ENCODE measurements at regions not wholly inside any gene's neighbourhood (a gene's known extent, or its start where the extent isn't known, plus 50 kb on each side); places are given as distances from the start of the nearest gene placed in this dataset.
"Not testable (repeated sequence)": the region's sequence is repeated elsewhere in the genome, so short reads cannot be mapped to it uniquely, and the experiment has no call there.

DNA sequence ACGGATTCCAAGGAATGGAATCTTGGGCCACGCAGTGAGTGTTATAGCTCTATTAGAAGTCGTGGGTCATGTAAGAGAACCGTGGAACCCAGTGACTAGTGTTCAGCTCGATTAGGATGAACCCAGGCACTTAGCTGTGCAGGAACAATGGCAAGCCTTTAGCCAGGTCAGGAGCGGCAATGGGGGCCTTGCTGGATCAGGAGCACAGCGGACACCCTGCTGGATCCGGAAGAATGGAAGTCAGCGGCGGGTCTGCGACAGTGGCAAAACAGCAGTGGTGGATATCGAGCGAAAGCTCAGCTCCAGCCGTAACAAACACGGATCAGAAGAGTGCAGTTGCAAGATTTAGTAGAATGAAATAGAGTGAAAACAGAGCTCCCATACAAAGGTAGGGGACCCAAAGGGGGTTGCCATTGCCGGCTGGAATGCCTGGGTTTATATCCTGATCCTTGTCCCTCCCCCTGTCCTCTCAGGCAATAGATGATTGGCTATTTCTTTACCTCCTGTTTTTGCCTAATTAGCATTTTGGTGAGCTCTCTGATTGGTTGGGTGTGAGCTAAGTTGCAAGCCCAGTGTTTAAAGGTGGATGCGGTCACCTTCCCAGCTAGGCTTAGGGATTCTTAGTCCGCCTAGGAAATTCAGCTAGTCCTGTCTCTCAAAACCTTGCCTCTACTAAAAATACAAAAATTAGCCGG, 618.3 kb upstream of the CBLB start:
- not testable (repeated sequence) for DNase-seq

- DNase-seq, result no peak
These were observed 619.5 kb upstream of the CBLB start for GRCh38 chr3:106488331-106488730.

DNA sequence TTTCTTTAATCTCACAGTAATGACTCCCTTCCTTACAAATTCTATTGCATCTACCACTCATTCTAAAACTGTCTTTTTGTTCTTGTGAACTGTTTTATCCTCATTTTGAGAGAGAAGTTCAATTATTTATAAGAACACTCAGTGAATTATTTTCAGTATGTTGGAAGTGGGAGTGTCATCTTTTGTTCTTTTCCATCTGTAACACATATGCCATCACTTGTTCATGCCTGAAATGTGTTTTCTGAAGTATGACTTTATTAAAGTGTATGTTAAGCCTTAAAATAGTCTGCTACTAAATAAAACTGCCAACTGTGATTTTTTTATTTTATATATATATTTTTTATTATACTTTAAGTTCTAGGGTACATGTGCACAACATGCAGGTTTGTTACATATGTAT, 623.0 kb upstream of the CBLB start:
- DNase-seq, result no peak

GRCh38 chr3:106508331-106508893, 639.6 kb upstream of the CBLB start:
- DNase-seq, result no peak

- no peak for DNase-seq
These were observed 641.4 kb upstream of the CBLB start for GRCh38 chr3:106510206-106510605.

DNA sequence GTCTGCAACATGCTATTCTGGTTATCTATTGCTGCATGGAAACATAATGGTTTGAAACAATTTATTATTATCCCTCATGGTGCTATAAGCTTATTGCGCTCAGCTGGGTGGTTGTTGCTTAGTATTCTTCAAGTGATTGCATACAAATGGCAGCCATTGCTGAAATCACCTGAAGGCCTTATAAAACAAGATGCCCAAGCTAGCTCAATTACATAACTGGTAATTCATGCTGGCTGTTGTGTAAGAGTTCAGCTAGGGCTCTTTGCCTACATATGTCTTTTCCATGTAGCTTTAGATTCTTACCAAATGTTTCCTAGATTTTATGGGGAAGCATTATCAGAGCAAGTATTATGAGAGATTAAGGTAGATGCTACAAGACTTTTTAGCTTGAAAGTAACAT, 644.0 kb upstream of the CBLB start:
- no peak for DNase-seq

DNA sequence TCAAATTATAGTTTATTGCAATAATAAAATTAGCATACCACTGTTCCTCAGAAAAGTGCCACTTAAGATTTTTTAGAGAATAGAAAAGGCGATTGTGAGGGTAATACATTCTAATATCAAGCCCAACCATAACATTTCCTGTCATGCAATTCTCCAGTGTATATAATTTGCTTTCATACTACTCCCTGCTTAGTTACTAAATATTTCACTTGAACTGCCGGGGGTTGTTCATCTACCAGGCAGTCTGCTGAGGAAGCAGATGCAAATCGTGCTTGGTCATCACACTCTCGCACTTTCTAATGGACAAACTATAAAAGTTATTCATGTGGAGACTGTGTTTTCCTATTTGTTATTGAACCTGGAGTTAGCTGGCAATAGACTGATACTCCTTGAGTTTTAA, 645.6 kb upstream of the CBLB start:
- no peak for DNase-seq

GRCh38 chr3:106518516-106518915, 649.7 kb upstream of the CBLB start:
- peak; percentile 3 for DNase-seq

DNA sequence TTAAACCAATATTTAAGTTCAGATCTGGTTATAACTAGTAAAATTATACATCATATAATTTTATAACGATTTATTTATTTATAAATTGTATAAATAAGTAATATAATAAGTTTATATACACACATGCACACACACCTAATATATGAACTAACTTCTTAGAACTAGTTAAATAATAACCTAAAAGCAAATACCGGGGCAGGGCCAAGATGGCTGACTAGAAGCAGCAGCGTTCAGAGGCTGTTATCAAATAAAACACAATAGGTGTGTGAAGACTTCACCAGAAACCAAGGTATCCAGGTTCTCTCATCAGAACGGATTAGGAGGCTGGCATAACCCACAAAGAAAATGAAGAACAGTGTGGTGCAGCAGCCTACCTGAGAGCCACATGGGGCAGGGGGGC, 653.6 kb upstream of the CBLB start:
- no peak for DNase-seq

- no peak for DNase-seq
These were observed 660.1 kb upstream of the CBLB start for GRCh38 chr3:106528932-106529331.

DNA sequence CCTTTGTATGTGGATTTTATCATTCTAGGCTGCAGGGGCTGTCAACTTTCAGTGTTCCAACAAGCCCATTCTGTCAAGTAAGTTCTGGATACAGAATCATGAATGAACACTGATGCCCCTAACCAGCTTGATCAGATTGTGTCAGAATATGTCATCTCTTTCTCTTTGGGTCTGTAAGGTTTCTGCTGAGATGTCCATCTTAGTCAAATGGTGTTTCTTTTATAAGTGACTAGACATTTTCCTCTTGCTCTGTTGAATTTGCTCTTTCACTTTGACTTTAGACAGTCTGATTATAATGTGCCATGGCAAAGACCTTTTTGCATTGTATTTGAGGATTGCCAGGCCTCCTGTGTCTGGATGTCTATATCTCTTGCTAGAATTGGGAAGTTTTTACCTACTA, 660.9 kb upstream of the CBLB start:
- no peak for DNase-seq

DNA sequence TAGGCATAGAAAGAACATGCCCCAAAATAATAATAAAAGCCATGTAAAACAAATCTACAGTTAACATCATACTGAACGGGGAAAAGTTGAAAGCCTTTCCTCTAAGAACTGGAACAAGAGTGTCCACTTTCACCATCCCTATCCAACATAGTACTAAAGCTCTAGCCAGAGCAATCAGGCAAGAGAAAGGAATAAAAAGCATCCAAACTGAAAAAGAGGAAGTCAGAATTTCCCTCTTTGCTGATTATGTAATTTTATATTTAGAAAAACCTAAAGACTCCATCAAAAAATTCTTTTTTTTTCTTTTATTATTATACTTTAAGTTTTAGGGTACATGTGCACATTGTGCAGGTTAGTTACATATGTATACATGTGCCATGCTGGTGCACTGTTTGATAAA, 661.6 kb upstream of the CBLB start:
- no peak for DNase-seq

- not testable (repeated sequence) for DNase-seq
These were observed 663.0 kb upstream of the CBLB start for GRCh38 chr3:106531771-106532329.

- no peak for DNase-seq
These were observed 664.4 kb upstream of the CBLB start for GRCh38 chr3:106533093-106533787.

GRCh38 chr3:106533788-106534160, 665.0 kb upstream of the CBLB start:
- DNase-seq, result no peak

GRCh38 chr3:106534206-106534605, 665.4 kb upstream of the CBLB start:
- no peak for DNase-seq

GRCh38 chr3:106540743-106541142, 671.9 kb upstream of the CBLB start:
- no peak for DNase-seq

- DNase-seq, result no peak
These were observed 673.4 kb upstream of the CBLB start for GRCh38 chr3:106542101-106542769.

DNA sequence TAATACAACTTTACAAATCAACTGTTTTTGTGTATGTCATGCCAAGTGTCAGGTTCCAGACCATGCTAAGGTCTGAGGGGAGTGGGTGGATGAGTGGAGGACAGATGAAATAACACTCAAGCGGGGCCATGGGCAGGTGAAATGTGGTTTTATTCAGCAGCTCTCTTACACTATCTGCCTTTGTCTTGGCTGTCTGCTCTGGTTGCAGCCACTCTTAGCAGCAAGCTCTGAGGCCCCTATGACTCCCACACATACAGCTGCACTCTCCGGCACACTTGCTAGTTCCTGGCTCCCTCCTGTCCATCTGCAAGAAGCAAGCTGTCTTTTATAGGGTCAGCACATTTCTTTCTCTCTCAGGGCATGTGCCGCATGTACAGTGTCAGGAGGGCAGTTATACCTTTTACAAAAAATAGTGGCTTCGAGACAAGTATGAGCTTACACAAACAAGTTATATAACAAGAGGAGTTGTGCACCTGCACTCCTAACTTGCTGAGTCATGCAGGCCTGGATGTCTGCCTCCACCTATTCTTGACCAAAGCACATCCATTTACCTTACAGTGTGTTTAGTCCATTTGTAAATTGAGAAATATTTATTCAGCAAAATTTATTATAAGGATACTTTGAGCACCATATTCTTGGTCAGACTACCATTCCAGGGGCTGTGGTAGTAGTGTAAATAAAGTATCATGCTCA, 683.7 kb upstream of the CBLB start:
- DNase-seq, result peak; percentile 1

GRCh38 chr3:106560451-106560966, 691.7 kb upstream of the CBLB start:
- DNase-seq, result no peak

DNA sequence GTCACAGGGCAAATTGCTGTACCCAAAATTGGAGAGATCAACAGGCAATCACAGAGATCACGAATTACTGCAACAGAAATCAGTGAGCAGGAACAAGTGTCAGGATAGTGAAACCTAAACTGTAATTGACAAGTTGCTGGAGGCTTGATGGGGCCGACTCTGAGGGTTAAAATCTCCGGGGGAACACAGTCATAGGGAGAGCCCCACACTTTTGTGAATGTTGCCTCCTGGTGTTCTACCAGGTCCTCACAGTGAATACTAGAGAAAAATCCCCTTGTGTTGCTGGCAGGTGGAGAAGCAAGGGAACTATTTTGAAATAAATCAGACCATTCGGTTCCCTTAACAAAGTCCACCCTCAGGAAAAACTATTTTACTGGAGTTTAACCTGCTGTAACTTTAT, 697.5 kb upstream of the CBLB start:
- DNase-seq, result peak; percentile 9

DNA sequence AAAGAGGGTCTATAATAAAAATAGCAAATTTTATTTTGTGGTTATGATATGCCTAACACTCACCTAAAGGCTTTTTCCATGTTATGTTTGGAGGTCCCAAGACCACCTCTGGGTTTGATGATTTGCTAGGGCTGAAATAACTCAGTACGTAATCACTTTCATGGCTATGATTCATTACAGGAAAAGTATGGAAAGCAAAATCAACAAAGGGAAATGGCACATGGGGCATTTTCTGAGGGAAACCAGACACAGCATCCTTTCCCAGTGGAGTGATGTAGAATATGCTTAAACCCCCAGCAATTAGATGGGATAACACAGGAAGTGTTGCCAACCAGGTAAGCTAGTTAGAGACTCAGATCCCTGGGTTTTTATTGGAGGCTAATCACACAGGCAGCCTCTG, 701.6 kb upstream of the CBLB start:
- DNase-seq, result peak; percentile 7

DNA sequence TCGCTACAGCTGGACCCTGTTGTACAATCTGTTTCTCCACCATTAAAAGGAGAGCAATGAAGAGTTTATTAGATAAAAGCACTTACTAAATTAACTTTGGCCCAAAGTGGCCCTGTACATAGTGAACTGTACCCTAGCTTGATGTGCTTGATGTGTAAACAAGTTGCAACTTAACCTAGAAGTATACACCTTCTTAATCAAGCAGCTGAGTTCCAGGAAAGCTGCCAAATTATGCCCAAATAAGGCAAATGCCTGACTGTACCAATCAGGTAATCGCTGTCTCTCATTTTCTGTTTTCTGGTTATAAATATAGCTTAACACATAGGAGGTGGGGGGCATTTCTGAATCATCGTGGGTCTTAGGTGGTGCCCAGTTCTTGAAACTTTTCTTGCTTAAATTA, 704.8 kb upstream of the CBLB start:
- peak; percentile 31 for DNase-seq

Data from NCI-H69 (cell line).